Smooth muscle cell (in vitro differentiated cells): ENCODE measurements at regions not wholly inside any gene's neighbourhood (a gene's known extent, or its start where the extent isn't known, plus 50 kb on each side); places are given as distances from the start of the nearest gene placed in this dataset.

ENCODE experiments used
- DNase-seq: peaks from one replicate; lab custom pipeline; 2025; ENCODE audit not compliant: unreplicated experiment; lab: John Stamatoyannopoulos, UW
- H2AFZ ChIP-seq: fragments of 200-600 bp; sonication (generic); 2 replicates; pipeline ENCODE4 v1.6.0; 2016; ENCODE audit warnings: antibody characterized with exemption, low read depth, mild to moderate bottlenecking
- H3F3A ChIP-seq: fragments of 200-600 bp; sonication (generic); 2 replicates; pipeline ENCODE4 v1.6.0; 2017; ENCODE audit warnings: antibody characterized with exemption, low read depth
- H3K27ac ChIP-seq: fragments of 200-600 bp; sonication (generic); 2 replicates; pipeline ENCODE4 v1.5.1; 2016; ENCODE audit warnings: low read depth, mild to moderate bottlenecking
- H3K27me3 ChIP-seq: fragments of 200-600 bp; sonication (generic); 2 replicates; pipeline ENCODE4 v1.6.1; 2016; ENCODE audit warnings: low read depth, mild to moderate bottlenecking
- H3K36me3 ChIP-seq: fragments of 200-600 bp; sonication (generic); 2 replicates; pipeline ENCODE4 v1.5.1; 2016; ENCODE audit warnings: low read depth
- H3K4me1 ChIP-seq: fragments of 200-600 bp; sonication (generic); 2 replicates; pipeline ENCODE4 v1.5.1; 2016; ENCODE audit warnings: low read depth
- H3K4me2 ChIP-seq: fragments of 200-600 bp; sonication (generic); 2 replicates; pipeline ENCODE4 v1.6.0; 2016; ENCODE audit warnings: mild to moderate bottlenecking
- H3K4me3 ChIP-seq: fragments of 200-600 bp; sonication (generic); 2 replicates; pipeline ENCODE4 v1.5.1; 2016; ENCODE audit warnings: mild to moderate bottlenecking
- H3K79me2 ChIP-seq: fragments of 200-600 bp; sonication (generic); 2 replicates; pipeline ENCODE4 v1.6.0; 2016; ENCODE audit warnings: low read depth, mild to moderate bottlenecking
- H3K9ac ChIP-seq: fragments of 200-600 bp; sonication (generic); 2 replicates; pipeline ENCODE4 v1.6.0; 2016; ENCODE audit warnings: low read depth
- H3K9me3 ChIP-seq: fragments of 200-600 bp; sonication (generic); replicated peaks from 2 replicates; pipeline ENCODE4 v1.5.1; 2016; ENCODE audit warnings: low read depth
- H4K20me1 ChIP-seq: fragments of 200-600 bp; sonication (generic); 2 replicates; pipeline ENCODE4 v1.6.0; 2016; ENCODE audit warnings: low read depth
- CTCF ChIP-seq: fragments of 200-600 bp; sonication (generic); IDR thresholded peaks from 2 replicates; pipeline ENCODE4 v1.5.1; 2017; ENCODE audit warnings: borderline replicate concordance, mild to moderate bottlenecking, antibody characterized with exemption; ENCODE audit not compliant: insufficient read depth, poor library complexity, severe bottlenecking
- WGBS: methylation state at CpG from one replicate; pipeline ENCODE4 v1.1.7; 2016; ENCODE audit warnings: low lambda C conversion rate; 5-methylcytosine and 5-hydroxymethylcytosine counted together

GRCh38 chr5:148708854-148709253 lies 54.5 kb upstream of the HTR4 start:
- TF ChIP-seq CTCF = no peak
- WGBS = 85% methylated on average over 1 of the region's 1 CpG

GRCh38 chr5:148711961-148712360 lies 57.6 kb upstream of the HTR4 start:
- H3K27ac ChIP-seq = no peak overlapping the region
- no peaks in the 10 kb centered on the region for H3K9me3 ChIP-seq
- H3K9ac ChIP-seq = no peak overlapping the region
- H2AFZ ChIP-seq = no peak overlapping the region
- no peak for TF ChIP-seq CTCF
- no peaks in the 10 kb centered on the region for H3K36me3 ChIP-seq
- H3K4me1 ChIP-seq = no peaks in the 10 kb centered on the region
- no peaks in the 10 kb centered on the region for H4K20me1 ChIP-seq
- H3K27me3 ChIP-seq = no peaks in the 10 kb centered on the region
- DNase-seq = no peak
- H3F3A ChIP-seq = no peaks in the 10 kb centered on the region
- no peak overlapping the region for H3K4me3 ChIP-seq
- H3K4me2 ChIP-seq = peak overlapping the region; percentile 31
- no peaks in the 10 kb centered on the region for H3K79me2 ChIP-seq
- WGBS = 58% methylated on average over 3 of the region's 3 CpGs

More at GRCh38 chr5:148708854-148709253, 54.5 kb upstream of the HTR4 start:
- Histone ChIP-seq H3K27ac (no peak overlapping the region), H3K36me3 (no peaks in the 10 kb centered on the region), H4K20me1 (no peaks in the 10 kb centered on the region), H3K27me3 (no peaks in the 10 kb centered on the region), H3K9me3 (no peaks in the 10 kb centered on the region), H3K4me3 (no peak overlapping the region), H3K9ac (no peak overlapping the region), H3F3A (no peaks in the 10 kb centered on the region), H3K4me2 (no peak overlapping the region), H3K4me1 (no peaks in the 10 kb centered on the region), H2AFZ (no peak overlapping the region), H3K79me2 (no peaks in the 10 kb centered on the region)
- DNase-seq = no peak

- no peak overlapping the region for H2AFZ ChIP-seq
- no peaks in the 10 kb centered on the region for H3K9me3 ChIP-seq
- H3K9ac ChIP-seq = no peak overlapping the region
- no peak overlapping the region for H3K4me3 ChIP-seq
- no peak for DNase-seq
- H3K4me1 ChIP-seq = no peaks in the 10 kb centered on the region
- no peaks in the 10 kb centered on the region for H3K27me3 ChIP-seq
- H3F3A ChIP-seq = no peaks in the 10 kb centered on the region
- no peak overlapping the region for H3K4me2 ChIP-seq
- H3K79me2 ChIP-seq = no peaks in the 10 kb centered on the region
- TF ChIP-seq CTCF = no peak
- H4K20me1 ChIP-seq = no peaks in the 10 kb centered on the region
- no peaks in the 10 kb centered on the region for H3K36me3 ChIP-seq
- H3K27ac ChIP-seq = no peak overlapping the region
Measured at GRCh38 chr5:148713735-148714508, 59.6 kb upstream of the HTR4 start.

GRCh38 chr5:148716716-148717115 lies 62.4 kb upstream of the HTR4 start:
- TF ChIP-seq CTCF = no peak
- no peaks in the 10 kb centered on the region for H3K9me3 ChIP-seq
- H4K20me1 ChIP-seq = no peaks in the 10 kb centered on the region
- 76% methylated on average over 4 of the region's 4 CpGs for WGBS
- H3K27ac ChIP-seq = no peak overlapping the region
- no peak for DNase-seq
- H3K27me3 ChIP-seq = no peaks in the 10 kb centered on the region
- H3K36me3 ChIP-seq = no peaks in the 10 kb centered on the region
- no peak overlapping the region for H3K4me2 ChIP-seq
- H3K4me3 ChIP-seq = no peak overlapping the region
- no peak overlapping the region for H2AFZ ChIP-seq
- no peaks in the 10 kb centered on the region for H3F3A ChIP-seq
- H3K9ac ChIP-seq = no peak overlapping the region
- H3K79me2 ChIP-seq = no peaks in the 10 kb centered on the region
- peaks cover 8% of the 10 kb centered on the region for H3K4me1 ChIP-seq
